NCI-H748 (cell line): ENCODE measurements at regions not wholly inside any gene's neighbourhood (a gene's known extent, or its start where the extent isn't known, plus 50 kb on each side); places are given as distances from the start of the nearest gene placed in this dataset.

Experiments
- DNase-seq: peaks from one replicate; lab custom pipeline; 2025; ENCODE audit not compliant: unreplicated experiment; lab: John Stamatoyannopoulos, UW

- no peak for DNase-seq
Observed at GRCh38 chr4:67051000-67051789, 494.1 kb downstream of the CENPC start.

GRCh38 chr4:67049446-67049845 is 495.9 kb downstream of the CENPC start:
- no peak for DNase-seq

GRCh38 chr4:67048530-67048929 is 496.8 kb downstream of the CENPC start:
- DNase-seq = no peak

- no peak for DNase-seq
Observed at GRCh38 chr4:67040315-67040714, 505.0 kb downstream of the CENPC start.

- no peak for DNase-seq
Observed at GRCh38 chr4:67038228-67038566, 507.1 kb downstream of the CENPC start.

- no peak for DNase-seq
Observed at GRCh38 chr4:67037504-67038227, 507.6 kb downstream of the CENPC start.

- no peak for DNase-seq
Observed at GRCh38 chr4:67036791-67037190, 508.5 kb downstream of the CENPC start.

- DNase-seq = no peak
Observed at GRCh38 chr4:67035986-67036385, 509.3 kb downstream of the CENPC start.

GRCh38 chr4:67035501-67035900 is 509.8 kb downstream of the CENPC start:
- no peak for DNase-seq

GRCh38 chr4:67030636-67031035 is 514.7 kb downstream of the CENPC start:
- no peak for DNase-seq

GRCh38 chr4:67020438-67020797 is 524.9 kb downstream of the CENPC start:
- DNase-seq = no peak

- DNase-seq = no peak
Observed at GRCh38 chr4:67019686-67020437, 525.4 kb downstream of the CENPC start.

GRCh38 chr4:67014592-67014991 is 530.7 kb downstream of the CENPC start:
- no peak for DNase-seq

- no peak for DNase-seq
Observed at GRCh38 chr4:67006791-67007190, 538.5 kb downstream of the CENPC start.

GRCh38 chr4:66991521-66991920 is 553.8 kb downstream of the CENPC start:
- no peak for DNase-seq

GRCh38 chr4:66974665-66975064 is 570.6 kb downstream of the CENPC start:
- no peak for DNase-seq

GRCh38 chr4:66972087-66972486 is 573.2 kb downstream of the CENPC start:
- DNase-seq = no peak

- DNase-seq = no peak
Observed at GRCh38 chr4:66964467-66964866, 580.8 kb downstream of the CENPC start.

- DNase-seq = no peak
Observed at GRCh38 chr4:66963084-66963483, 582.2 kb downstream of the CENPC start.

GRCh38 chr4:66959207-66959606 is 586.1 kb downstream of the CENPC start:
- no peak for DNase-seq

- no peak for DNase-seq
Observed at GRCh38 chr4:66956852-66957251, 588.5 kb downstream of the CENPC start.

- no peak for DNase-seq
Observed at GRCh38 chr4:66956426-66956825, 588.9 kb downstream of the CENPC start.
